ENCODE measurements at regions not wholly inside any gene's neighbourhood (a gene's known extent, or its start where the extent isn't known, plus 50 kb on each side); places are given as distances from the start of the nearest gene placed in this dataset.

DNA sequence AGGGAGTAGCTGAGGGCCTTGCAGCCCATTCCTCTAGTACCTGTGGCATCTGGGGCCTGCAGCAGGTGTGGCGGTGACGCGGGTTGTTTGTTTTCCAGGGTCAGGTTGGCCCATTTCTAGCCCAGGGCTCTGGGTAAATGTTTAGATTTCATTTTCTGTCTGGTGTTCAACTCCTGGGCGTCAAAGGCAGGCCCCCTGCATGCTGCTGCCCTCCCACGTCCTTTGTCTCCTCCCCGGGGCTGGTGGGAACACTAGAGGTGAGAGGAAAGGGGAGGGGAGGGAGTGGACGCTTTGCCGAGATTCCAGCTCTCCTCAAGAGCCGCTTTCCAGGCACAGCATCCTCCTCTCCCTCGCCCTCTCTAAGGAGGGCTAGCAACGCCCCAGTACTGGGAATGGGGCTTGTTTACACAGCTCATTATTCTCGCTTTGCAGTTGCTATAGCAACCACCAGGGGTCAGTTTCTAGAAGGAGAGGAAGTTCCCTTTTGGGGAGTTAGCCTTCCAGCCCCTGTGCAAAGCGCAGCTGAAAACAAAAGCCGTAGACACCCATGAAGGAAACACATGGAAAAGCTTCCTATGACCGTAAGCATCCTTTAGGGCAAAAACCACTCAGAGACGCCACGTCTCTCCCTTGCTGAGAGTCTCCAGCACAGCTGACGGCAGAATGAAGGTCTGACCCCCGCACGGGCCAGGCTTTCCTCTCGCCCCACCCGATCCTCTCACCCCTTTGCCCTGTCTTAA, 170.6 kb downstream of the LY86 start:
- TF ChIP-seq POLR2AphosphoS5 (IDR thresholded peaks at IDR 0.05) (no peak), EP300 (IDR thresholded peaks at IDR 0.05) (no peak), POLR2A (IDR thresholded peaks at IDR 0.05) (no peak)
- TF ChIP-seq, protein P1, sequence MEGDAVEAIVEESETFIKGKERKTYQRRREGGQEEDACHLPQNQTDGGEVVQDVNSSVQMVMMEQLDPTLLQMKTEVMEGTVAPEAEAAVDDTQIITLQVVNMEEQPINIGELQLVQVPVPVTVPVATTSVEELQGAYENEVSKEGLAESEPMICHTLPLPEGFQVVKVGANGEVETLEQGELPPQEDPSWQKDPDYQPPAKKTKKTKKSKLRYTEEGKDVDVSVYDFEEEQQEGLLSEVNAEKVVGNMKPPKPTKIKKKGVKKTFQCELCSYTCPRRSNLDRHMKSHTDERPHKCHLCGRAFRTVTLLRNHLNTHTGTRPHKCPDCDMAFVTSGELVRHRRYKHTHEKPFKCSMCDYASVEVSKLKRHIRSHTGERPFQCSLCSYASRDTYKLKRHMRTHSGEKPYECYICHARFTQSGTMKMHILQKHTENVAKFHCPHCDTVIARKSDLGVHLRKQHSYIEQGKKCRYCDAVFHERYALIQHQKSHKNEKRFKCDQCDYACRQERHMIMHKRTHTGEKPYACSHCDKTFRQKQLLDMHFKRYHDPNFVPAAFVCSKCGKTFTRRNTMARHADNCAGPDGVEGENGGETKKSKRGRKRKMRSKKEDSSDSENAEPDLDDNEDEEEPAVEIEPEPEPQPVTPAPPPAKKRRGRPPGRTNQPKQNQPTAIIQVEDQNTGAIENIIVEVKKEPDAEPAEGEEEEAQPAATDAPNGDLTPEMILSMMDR (IDR thresholded peaks at IDR 0.05), result peak in 4 of 7 experiments; percentile 10 to 52 (median 34)

Data from stomach (tissue), 4 donors.